ENCODE measurements at regions not wholly inside any gene's neighbourhood (a gene's known extent, or its start where the extent isn't known, plus 50 kb on each side); places are given as distances from the start of the nearest gene placed in this dataset.

- no peaks in the 10 kb centered on the region for H3K36me3 ChIP-seq (replicated peaks in 1 of 2; ENCODE audit: control insufficient read depth in 1 of 2, insufficient read depth in 2 of 2, low read length in 1 of 2)
- H4K20me1 ChIP-seq (ENCODE audit: insufficient read depth), result no peaks in the 10 kb centered on the region
- CTCF ChIA-PET, result no interaction called here
- no peaks in the 10 kb centered on the region for H3K27me3 ChIP-seq (ENCODE audit: insufficient read depth)
- DNase-seq, result no peak
- H2AFZ ChIP-seq (ENCODE audit: low read depth), result no peak overlapping the region
- H3K9me3 ChIP-seq, result no peaks in the 10 kb centered on the region
- H3K27ac ChIP-seq (ENCODE audit: low read depth in 2 of 2, low read length in 1 of 2), result no peak overlapping the region
- H3K79me2 ChIP-seq (ENCODE audit: insufficient read depth), result no peaks in the 10 kb centered on the region
- TF ChIP-seq NRF1 (IDR thresholded peaks at IDR 0.05; ENCODE audit: low read depth, low read length), result no peak
- TF ChIP-seq RCOR1 (IDR thresholded peaks at IDR 0.05; ENCODE audit: low read length), result no peak
- TF ChIP-seq CHD2 (IDR thresholded peaks at IDR 0.05; ENCODE audit: low read length, partially characterized antibody), result no peak
- TF ChIP-seq JUND (IDR thresholded peaks at IDR 0.05), result no peak
- TF ChIP-seq CTCF (IDR thresholded peaks at IDR 0.05), result no peak
- TF ChIP-seq RXRA (IDR thresholded peaks at IDR 0.05; ENCODE audit: borderline replicate concordance, low read depth), result no peak
- no peak for TF ChIP-seq MAX (IDR thresholded peaks at IDR 0.05; ENCODE audit: low read depth)
- no peak for TF ChIP-seq TAF1 (IDR thresholded peaks at IDR 0.05; ENCODE audit: borderline replicate concordance, low read depth, low read length)
- no peak for TF ChIP-seq FOSL2 (IDR thresholded peaks at IDR 0.05; ENCODE audit: borderline replicate concordance, low read depth)
- TF ChIP-seq SMC3 (IDR thresholded peaks at IDR 0.05; ENCODE audit: low read depth, low read length), result no peak
- no peak for TF ChIP-seq POLR2AphosphoS5 (IDR thresholded peaks at IDR 0.05; ENCODE audit: low read depth, low read length)
- no peak for TF ChIP-seq IRF3 (IDR thresholded peaks at IDR 0.05; ENCODE audit: low read depth, low read length)
- TF ChIP-seq RFX5 (IDR thresholded peaks at IDR 0.05; ENCODE audit: low read length), result no peak
- H3K9me2 ChIP-seq, result no peaks in the 10 kb centered on the region
- POLR2A ChIA-PET, result no interaction called here
- no peaks in the 10 kb centered on the region for H3F3A ChIP-seq (replicated peaks; ENCODE audit: insufficient read depth)
- H3K4me3 ChIP-seq (ENCODE audit: low read depth in 2 of 2, low read length in 1 of 2), result no peak overlapping the region
- WGBS (ENCODE audit: low lambda C conversion rate), result 32% methylated on average over 6 of the region's 6 CpGs
- H3K4me2 ChIP-seq, result no peak overlapping the region
- H3K9ac ChIP-seq, result no peak overlapping the region
- no peaks in the 10 kb centered on the region for H3K4me1 ChIP-seq (ENCODE audit: control insufficient read depth in 1 of 2, insufficient read depth in 2 of 2, low read depth in 1 of 2, low read length in 1 of 2)
Observed at GRCh38 chr11:71352748-71353147, 95.4 kb downstream of the DHCR7 start.

GRCh38 chr11:71352226-71352625 lies 96.0 kb downstream of the DHCR7 start:
- POLR2A ChIA-PET, result no interaction called here

More at GRCh38 chr11:71352226-71352625, 96.0 kb downstream of the DHCR7 start:
- Histone ChIP-seq H3F3A (replicated peaks; ENCODE audit: insufficient read depth) (no peaks in the 10 kb centered on the region), H3K9me3 (no peaks in the 10 kb centered on the region), H3K4me3 (ENCODE audit: low read depth in 2 of 2, low read length in 1 of 2) (no peak overlapping the region), H3K27ac (ENCODE audit: low read depth in 2 of 2, low read length in 1 of 2) (no peak overlapping the region), H3K36me3 (replicated peaks in 1 of 2; ENCODE audit: control insufficient read depth in 1 of 2, insufficient read depth in 2 of 2, low read length in 1 of 2) (no peaks in the 10 kb centered on the region), H2AFZ (ENCODE audit: low read depth) (no peak overlapping the region), H3K4me1 (ENCODE audit: control insufficient read depth in 1 of 2, insufficient read depth in 2 of 2, low read depth in 1 of 2, low read length in 1 of 2) (no peaks in the 10 kb centered on the region), H3K4me2 (no peak overlapping the region), H3K27me3 (ENCODE audit: insufficient read depth) (no peaks in the 10 kb centered on the region), H3K79me2 (ENCODE audit: insufficient read depth) (no peaks in the 10 kb centered on the region), H3K9ac (no peak overlapping the region), H3K9me2 (no peaks in the 10 kb centered on the region), H4K20me1 (ENCODE audit: insufficient read depth) (no peaks in the 10 kb centered on the region)
- 36% methylated on average over 8 of the region's 8 CpGs for WGBS (ENCODE audit: low lambda C conversion rate)
- TF ChIP-seq MXI1 (IDR thresholded peaks at IDR 0.05; ENCODE audit: low read depth, low read length), result no peak
- CTCF ChIA-PET, result no interaction called here
- no peak for DNase-seq

Measured in SK-N-SH (cell line).